ENCODE measurements at regions not wholly inside any gene's neighbourhood (a gene's known extent, or its start where the extent isn't known, plus 50 kb on each side); places are given as distances from the start of the nearest gene placed in this dataset.
"Not testable (repeated sequence)": the region's sequence is repeated elsewhere in the genome, so short reads cannot be mapped to it uniquely, and the experiment has no call there.

DNA sequence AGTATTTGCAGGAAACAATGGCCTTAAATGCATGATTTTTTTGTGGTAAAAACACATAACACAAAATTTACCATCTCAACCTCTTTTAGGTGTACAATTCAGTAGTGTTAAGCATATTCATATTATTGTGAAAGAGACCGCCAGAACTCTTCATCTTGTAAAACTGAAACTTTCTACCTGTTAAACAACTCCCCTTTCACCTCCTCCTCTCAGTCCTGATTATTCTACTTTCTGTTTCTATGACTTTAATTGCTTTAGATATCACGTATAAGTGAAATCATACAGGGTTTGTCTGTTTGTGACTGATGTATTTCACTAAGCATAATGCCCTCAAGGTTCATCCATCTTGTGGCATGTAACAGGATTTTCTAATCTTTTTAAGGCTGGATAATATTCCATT, 353.4 kb downstream of the ADAMTS20 start:
- no peak overlapping the region for H3K27ac ChIP-seq (ENCODE audit: low read depth, low read length)
- Mint-ChIP-seq H3K27me3 (ENCODE audit: low read depth, unreplicated experiment) (no peaks in the 10 kb centered on the region), H3K9me3 (ENCODE audit: unreplicated experiment) (no peaks in the 10 kb centered on the region), H3K4me3 (ENCODE audit: unreplicated experiment) (no peak overlapping the region), H3K4me1 (ENCODE audit: low read depth, unreplicated experiment) (no peaks in the 10 kb centered on the region), H3K27ac (ENCODE audit: unreplicated experiment) (no peak overlapping the region), H3K36me3 (ENCODE audit: low read depth, unreplicated experiment) (no peaks in the 10 kb centered on the region)
- H4K20me1 ChIP-seq (ENCODE audit: insufficient read depth, low read length) = no peaks in the 10 kb centered on the region
- H3K4me3 ChIP-seq (ENCODE audit: insufficient read depth, low read depth, low read length) = no peak overlapping the region
- H3K36me3 ChIP-seq (ENCODE audit: insufficient read depth, low read length) = no peaks in the 10 kb centered on the region
- no peak for FAIRE-seq
- no peak overlapping the region for H2AFZ ChIP-seq (ENCODE audit: low read depth, low read length)
- no peaks in the 10 kb centered on the region for H3K4me1 ChIP-seq (ENCODE audit: insufficient read depth, low read length)
- no peaks in the 10 kb centered on the region for H3K27me3 ChIP-seq (ENCODE audit: insufficient read depth, low read length)
- no peaks in the 10 kb centered on the region for H3K9me3 ChIP-seq (ENCODE audit: insufficient read depth, low read depth, low read length)
- no peak overlapping the region for H3K4me2 ChIP-seq (ENCODE audit: low read length)
- no peaks in the 10 kb centered on the region for H3K79me2 ChIP-seq (ENCODE audit: insufficient read depth, low read length)
- no peak for DNase-seq (ENCODE audit: low read depth)
- H3K9ac ChIP-seq (ENCODE audit: low read length) = no peak overlapping the region
- TF ChIP-seq CTCF (IDR thresholded peaks at IDR 0.05; ENCODE audit: insufficient read depth, low read depth, low read length) (no peak), EZH2 (IDR thresholded peaks at IDR 0.05; ENCODE audit: insufficient read depth, low read length) (no peak)

GRCh38 chr12:43196268-43196907, 355.6 kb downstream of the ADAMTS20 start:
- Mint-ChIP-seq H3K27ac (ENCODE audit: unreplicated experiment) (no peak overlapping the region), H3K4me3 (ENCODE audit: unreplicated experiment) (no peak overlapping the region), H3K4me1 (ENCODE audit: low read depth, unreplicated experiment) (no peaks in the 10 kb centered on the region), H3K9me3 (ENCODE audit: unreplicated experiment) (no peaks in the 10 kb centered on the region), H3K36me3 (ENCODE audit: low read depth, unreplicated experiment) (no peaks in the 10 kb centered on the region), H3K27me3 (ENCODE audit: low read depth, unreplicated experiment) (no peaks in the 10 kb centered on the region)
- Histone ChIP-seq H4K20me1 (ENCODE audit: insufficient read depth, low read length) (no peaks in the 10 kb centered on the region), H3K27me3 (ENCODE audit: insufficient read depth, low read length) (no peaks in the 10 kb centered on the region), H3K4me3 (ENCODE audit: insufficient read depth, low read depth, low read length) (no peak overlapping the region), H3K4me1 (ENCODE audit: insufficient read depth, low read length) (no peaks in the 10 kb centered on the region), H2AFZ (ENCODE audit: low read depth, low read length) (no peak overlapping the region), H3K9me3 (ENCODE audit: insufficient read depth, low read depth, low read length) (no peaks in the 10 kb centered on the region), H3K36me3 (ENCODE audit: insufficient read depth, low read length) (no peaks in the 10 kb centered on the region), H3K27ac (ENCODE audit: low read depth, low read length) (no peak overlapping the region), H3K79me2 (ENCODE audit: insufficient read depth, low read length) (no peaks in the 10 kb centered on the region), H3K4me2 (ENCODE audit: low read length) (no peak overlapping the region), H3K9ac (ENCODE audit: low read length) (no peak overlapping the region)
- DNase-seq (ENCODE audit: low read depth) (no peak), FAIRE-seq (no peak)
- TF ChIP-seq CTCF (IDR thresholded peaks at IDR 0.05; ENCODE audit: insufficient read depth, low read depth, low read length) (no peak), EZH2 (IDR thresholded peaks at IDR 0.05; ENCODE audit: insufficient read depth, low read length) (no peak)

DNA sequence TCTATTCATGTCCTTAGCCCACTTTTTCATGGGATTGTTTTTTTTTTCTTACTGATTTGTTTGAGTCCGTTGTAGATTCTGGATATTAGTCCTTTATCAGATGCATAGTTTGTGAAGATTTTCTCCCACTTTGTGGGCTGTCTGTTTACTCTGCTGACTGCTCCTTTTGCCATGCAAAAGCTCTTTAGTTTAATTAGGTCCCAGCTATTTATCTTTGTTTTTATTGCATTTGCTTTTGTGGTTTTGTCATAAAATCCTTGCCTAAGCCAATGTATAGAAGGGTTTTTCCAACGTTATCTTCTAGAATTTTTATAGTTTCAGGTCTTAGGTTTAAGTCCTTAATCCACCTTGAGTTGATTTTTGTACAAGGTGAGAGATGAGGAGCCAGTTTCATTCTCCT, 358.9 kb downstream of the ADAMTS20 start:
- H3K27ac ChIP-seq (ENCODE audit: low read depth, low read length); H3K9ac ChIP-seq (ENCODE audit: low read length); H3K27ac Mint-ChIP-seq (ENCODE audit: unreplicated experiment); H3K36me3 Mint-ChIP-seq (ENCODE audit: low read depth, unreplicated experiment); H3K4me3 Mint-ChIP-seq (ENCODE audit: unreplicated experiment); H3K4me3 ChIP-seq (ENCODE audit: insufficient read depth, low read depth, low read length); H3K36me3 ChIP-seq (ENCODE audit: insufficient read depth, low read length); H3K4me2 ChIP-seq (ENCODE audit: low read length); H3K9me3 ChIP-seq (ENCODE audit: insufficient read depth, low read depth, low read length); H3K4me1 Mint-ChIP-seq (ENCODE audit: low read depth, unreplicated experiment); DNase-seq (ENCODE audit: low read depth); H3K9me3 Mint-ChIP-seq (ENCODE audit: unreplicated experiment); H2AFZ ChIP-seq (ENCODE audit: low read depth, low read length); H3K27me3 ChIP-seq (ENCODE audit: insufficient read depth, low read length); H4K20me1 ChIP-seq (ENCODE audit: insufficient read depth, low read length); H3K79me2 ChIP-seq (ENCODE audit: insufficient read depth, low read length); H3K4me1 ChIP-seq (ENCODE audit: insufficient read depth, low read length); FAIRE-seq; H3K27me3 Mint-ChIP-seq (ENCODE audit: low read depth, unreplicated experiment): not testable (repeated sequence)

DNA sequence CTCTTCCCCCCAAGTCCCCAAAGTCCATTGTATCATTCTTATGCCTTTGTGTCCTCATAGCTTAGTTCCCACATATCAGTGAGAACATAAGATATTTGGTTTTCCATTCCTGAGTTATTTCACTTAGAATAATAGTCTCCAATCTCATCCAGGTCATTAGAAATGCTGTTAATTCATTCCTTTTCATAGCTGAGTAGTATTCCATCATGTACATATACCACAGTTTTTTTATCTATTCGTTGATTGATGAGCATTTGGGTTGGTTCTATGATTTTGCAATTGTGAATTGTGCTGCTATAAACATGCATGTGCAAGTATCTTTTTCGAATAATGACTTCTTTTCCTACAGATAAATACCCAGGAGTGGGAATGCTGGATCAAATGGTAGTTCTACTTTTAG, 359.6 kb downstream of the ADAMTS20 start:
- H3K4me1 Mint-ChIP-seq (ENCODE audit: low read depth, unreplicated experiment); FAIRE-seq; H3K27me3 ChIP-seq (ENCODE audit: insufficient read depth, low read length): not testable (repeated sequence)

More for the DNA sequence above, 359.6 kb downstream of the ADAMTS20 start:
- not testable (repeated sequence) for H3K27ac Mint-ChIP-seq (ENCODE audit: unreplicated experiment); H3K9ac ChIP-seq (ENCODE audit: low read length); H3K4me3 Mint-ChIP-seq (ENCODE audit: unreplicated experiment); DNase-seq (ENCODE audit: low read depth); H3K9me3 Mint-ChIP-seq (ENCODE audit: unreplicated experiment); H4K20me1 ChIP-seq (ENCODE audit: insufficient read depth, low read length); H3K27ac ChIP-seq (ENCODE audit: low read depth, low read length); H3K36me3 Mint-ChIP-seq (ENCODE audit: low read depth, unreplicated experiment); H3K4me1 ChIP-seq (ENCODE audit: insufficient read depth, low read length); H2AFZ ChIP-seq (ENCODE audit: low read depth, low read length); H3K4me3 ChIP-seq (ENCODE audit: insufficient read depth, low read depth, low read length); H3K27me3 Mint-ChIP-seq (ENCODE audit: low read depth, unreplicated experiment); H3K79me2 ChIP-seq (ENCODE audit: insufficient read depth, low read length); H3K36me3 ChIP-seq (ENCODE audit: insufficient read depth, low read length); H3K4me2 ChIP-seq (ENCODE audit: low read length); H3K9me3 ChIP-seq (ENCODE audit: insufficient read depth, low read depth, low read length)
